OCI-LY7 (cell line): ENCODE measurements at regions not wholly inside any gene's neighbourhood (a gene's known extent, or its start where the extent isn't known, plus 50 kb on each side); places are given as distances from the start of the nearest gene placed in this dataset.

Experiments used
- BruUV-seq: library from RNA; stranded (reverse); fragments of 400-500 nt; replicated peaks from 2 replicates; lab custom pipeline; 2021; lab: Mats Ljungman, UMichigan
- CTCF ChIA-PET: fragments of 300-600 bp; sonication (Branson Sonifier 250); formaldehyde crosslinking; loops from one replicate; lab custom pipeline; 2022; ENCODE audit warnings: antibody characterized with exemption; ENCODE audit not compliant: unreplicated experiment; lab: Charles Lee
- POLR2A ChIA-PET: fragments of 300-600 bp; sonication (Branson Sonifier 250); formaldehyde crosslinking; loops from one replicate; lab custom pipeline; 2022; ENCODE audit warnings: antibody characterized with exemption; lab: Charles Lee
- DNase-seq: peaks from one replicate; pipeline ENCODE4 v3.0.0-alpha.2; 2015; ENCODE audit warnings: low spot score
- H2AFZ ChIP-seq: fragments of 200-600 bp; sonication (generic), shearing (Covaris generic); 2 replicates; pipeline ENCODE4 v1.6.1; 2014; ENCODE audit warnings: mild to moderate bottlenecking, antibody characterized with exemption, low read length, moderate library complexity
- H3K27ac ChIP-seq: fragments of 200-600 bp; sonication (generic); 2 replicates; pipeline ENCODE4 v1.5.1; 2014; ENCODE audit warnings: mixed run types, low read depth, mild to moderate bottlenecking, moderate library complexity, low read length, inconsistent platforms; ENCODE audit not compliant: poor library complexity, severe bottlenecking
- H3K36me3 ChIP-seq: fragments of 200-600 bp; sonication (generic); 2 replicates; pipeline ENCODE4 v1.6.1; 2014; ENCODE audit warnings: mild to moderate bottlenecking, antibody characterized with exemption, low read length, moderate library complexity, mixed read lengths; ENCODE audit not compliant: insufficient read depth
- H3K4me1 ChIP-seq: fragments of 200-600 bp; sonication (generic); 2 replicates; pipeline ENCODE4 v1.5.1; 2014; ENCODE audit warnings: mild to moderate bottlenecking, low read length; ENCODE audit not compliant: insufficient read depth, poor library complexity, severe bottlenecking
- H3K4me2 ChIP-seq: fragments of 200-600 bp; sonication (generic); 2 replicates; pipeline ENCODE4 v1.6.1; 2014; ENCODE audit warnings: mild to moderate bottlenecking, low read length
- H3K4me3 ChIP-seq: fragments of 200-600 bp; sonication (generic); 2 replicates; pipeline ENCODE4 v1.5.1; 2014; ENCODE audit warnings: mild to moderate bottlenecking, low read depth, low read length; ENCODE audit not compliant: poor library complexity, severe bottlenecking
- H3K79me2 ChIP-seq: fragments of 200-600 bp; sonication (generic); 2 replicates; pipeline ENCODE4 v1.6.1; 2016; ENCODE audit warnings: low read depth, mild to moderate bottlenecking, low read length, moderate library complexity, mixed read lengths; ENCODE audit not compliant: insufficient read depth
- H3K9me2 ChIP-seq: fragments of 200-600 bp; sonication (generic); 2 replicates; pipeline ENCODE4 v1.6.1; 2016; ENCODE audit warnings: mild to moderate bottlenecking, low read length, mixed read lengths; ENCODE audit not compliant: insufficient read depth
- H3K9me3 ChIP-seq: fragments of 200-600 bp; sonication (generic); 2 replicates; pipeline ENCODE4 v1.6.1; 2014; ENCODE audit warnings: mild to moderate bottlenecking, mixed run types, low read length, mixed read lengths
- H4K20me1 ChIP-seq: fragments of 200-600 bp; sonication (generic); 2 replicates; pipeline ENCODE4 v1.6.1; 2014; ENCODE audit warnings: mild to moderate bottlenecking, antibody characterized with exemption, low read length, moderate library complexity, mixed read lengths; ENCODE audit not compliant: insufficient read depth
- CTCF ChIP-seq: fragments of 200-600 bp; sonication (generic); conservative IDR thresholded peaks from 2 replicates; pipeline ENCODE4 v1.5.1; 2014; ENCODE audit warnings: mild to moderate bottlenecking, antibody characterized with exemption, low read length, moderate library complexity, mixed read lengths
- EZH2phosphoT487 ChIP-seq: fragments of 200-600 bp; sonication (generic); IDR thresholded peaks from 2 replicates; pipeline ENCODE4 v1.6.1; 2018; ENCODE audit warnings: low read depth, borderline replicate concordance, mild to moderate bottlenecking, mixed run types, antibody characterized with exemption, low read length, moderate library complexity, mixed read lengths
- intact Hi-C: fragments of 100-400 bp; cut with micrococcal nuclease; formaldehyde crosslinking; loops from one replicate; pipeline ENCODE4 v1.10.0; 2022; ENCODE audit not compliant: unreplicated experiment

GRCh38 chr5:2465383-2465782, 286.1 kb downstream of the IRX2 start:
- H3K27ac ChIP-seq, result no peak overlapping the region
- no TSS peak for BruUV-seq
- H4K20me1 ChIP-seq, result no peaks in the 10 kb centered on the region
- no peaks in the 10 kb centered on the region for H3K9me3 ChIP-seq
- TF ChIP-seq CTCF, result no peak
- TF ChIP-seq EZH2phosphoT487, result no peak
- intact Hi-C loops, result no loop called here
- H3K4me2 ChIP-seq, result no peak overlapping the region
- ChIA-PET POLR2A (interaction anchor here (0.6 kb wide), 1 partner anchor 104 kb away, joined by 3 read pairs; no protein-coding TSS in a partner anchor), CTCF (no interaction called here)
- no peaks in the 10 kb centered on the region for H3K79me2 ChIP-seq
- no peak overlapping the region for H3K4me3 ChIP-seq
- H3K9me2 ChIP-seq, result no peaks in the 10 kb centered on the region
- no peaks in the 10 kb centered on the region for H3K36me3 ChIP-seq
- H3K4me1 ChIP-seq, result no peaks in the 10 kb centered on the region
- DNase-seq, result no peak
- no peak overlapping the region for H2AFZ ChIP-seq

DNA sequence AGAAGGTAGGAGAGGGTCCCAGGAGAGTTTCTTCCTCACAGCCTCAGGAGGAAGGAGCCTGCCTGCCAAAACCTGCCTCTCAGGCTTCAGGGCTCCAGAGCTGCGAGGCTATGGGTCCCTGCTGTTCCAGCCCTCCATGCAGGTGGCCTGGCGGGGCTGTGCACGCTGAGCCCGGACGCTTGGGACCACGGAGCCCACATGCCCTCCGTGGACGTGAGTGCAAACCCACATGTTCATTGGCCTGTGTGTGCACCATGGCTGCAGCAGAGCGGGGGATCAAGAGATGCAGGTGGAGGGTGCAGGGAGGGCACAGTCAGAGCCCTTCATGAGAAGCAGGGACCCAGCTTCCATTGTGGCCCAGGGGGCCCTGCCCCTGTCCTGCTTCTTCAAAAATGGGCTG, 287.3 kb downstream of the IRX2 start:
- intact Hi-C loops, result no loop called here
- ChIA-PET POLR2A (no interaction called here), CTCF (no interaction called here)
- Histone ChIP-seq H3K4me3 (no peak overlapping the region), H4K20me1 (no peaks in the 10 kb centered on the region), H3K4me1 (no peaks in the 10 kb centered on the region), H2AFZ (no peak overlapping the region), H3K36me3 (no peaks in the 10 kb centered on the region), H3K27ac (no peak overlapping the region), H3K79me2 (no peaks in the 10 kb centered on the region), H3K9me2 (no peaks in the 10 kb centered on the region), H3K9me3 (no peaks in the 10 kb centered on the region), H3K4me2 (no peak overlapping the region)
- no peak for TF ChIP-seq CTCF
- no peak for TF ChIP-seq EZH2phosphoT487
- DNase-seq, result no peak
- no TSS peak for BruUV-seq

- Histone ChIP-seq H3K4me1 (no peaks in the 10 kb centered on the region), H4K20me1 (no peaks in the 10 kb centered on the region), H3K9me2 (no peaks in the 10 kb centered on the region), H3K9me3 (no peaks in the 10 kb centered on the region), H2AFZ (no peak overlapping the region), H3K79me2 (no peaks in the 10 kb centered on the region), H3K4me3 (no peak overlapping the region), H3K27ac (no peak overlapping the region), H3K4me2 (no peak overlapping the region), H3K36me3 (no peaks in the 10 kb centered on the region)
- intact Hi-C loops, result no loop called here
- ChIA-PET POLR2A (no interaction called here), CTCF (no interaction called here)
- no peak for DNase-seq
- TF ChIP-seq CTCF, result no peak
- no peak for TF ChIP-seq EZH2phosphoT487
- BruUV-seq, result no TSS peak
Observed at GRCh38 chr5:2461701-2462691, 289.5 kb downstream of the IRX2 start.
